Activated naive CD8-positive, alpha-beta T cell treated with anti-CD3 and anti-CD28 coated beads, Interleukin-2, amount 10 ng/mL, durations not matched to agents 7 days and 5 days (primary cell): ENCODE measurements at regions not wholly inside any gene's neighbourhood (a gene's known extent, or its start where the extent isn't known, plus 50 kb on each side); places are given as distances from the start of the nearest gene placed in this dataset.
"Not testable (repeated sequence)": the region's sequence is repeated elsewhere in the genome, so short reads cannot be mapped to it uniquely, and the experiment has no call there.

Source experiments
- ATAC-seq: fragments of 150-1000 bp; cut with Tn5 transposase; one replicate; pipeline ENCODE4 v1.10.0; 2021; ENCODE audit warnings: low read depth, moderate library complexity
- POLR2A ChIA-PET: fragments of 350-600 bp; sonication (Branson Sonifier 250); formaldehyde crosslinking; loops from one replicate; lab custom pipeline; 2021; ENCODE audit warnings: antibody characterized with exemption; lab: Charles Lee
- DNase-seq: peaks from one replicate; pipeline ENCODE4 v3.0.0; 2021
- H3K27ac Mint-ChIP-seq: one replicate; pipeline ENCODE4 v1.8.0; 2022; ENCODE audit warnings: mild to moderate bottlenecking, mixed read lengths
- H3K27me3 Mint-ChIP-seq: one replicate; pipeline ENCODE4 v1.8.0; 2022; ENCODE audit warnings: mild to moderate bottlenecking, moderate library complexity, mixed read lengths
- H3K36me3 Mint-ChIP-seq: one replicate; pipeline ENCODE4 v1.8.0; 2021; ENCODE audit warnings: mild to moderate bottlenecking, mixed read lengths
- H3K4me1 Mint-ChIP-seq: one replicate; pipeline ENCODE4 v1.8.0; 2021; ENCODE audit warnings: mixed read lengths
- H3K4me3 Mint-ChIP-seq: one replicate; pipeline ENCODE4 v1.8.0; 2022; ENCODE audit warnings: mild to moderate bottlenecking, moderate library complexity, mixed read lengths
- H3K9me3 Mint-ChIP-seq: one replicate; pipeline ENCODE4 v1.8.0; 2021; ENCODE audit warnings: mixed read lengths

- H3K4me3 Mint-ChIP-seq = no peak overlapping the region
- ATAC-seq (no peak), DNase-seq (no peak)
- H3K27me3 Mint-ChIP-seq = no peaks in the 10 kb centered on the region
- peaks cover 7% of the 10 kb centered on the region for H3K36me3 Mint-ChIP-seq
- POLR2A ChIA-PET = interaction anchor here (0.6 kb wide), 1 partner anchor 11 kb away, joined by 3 read pairs; no protein-coding TSS in a partner anchor
- no peak overlapping the region for H3K27ac Mint-ChIP-seq
- H3K9me3 Mint-ChIP-seq = peaks cover 10% of the 10 kb centered on the region
- peaks cover 10% of the 10 kb centered on the region for H3K4me1 Mint-ChIP-seq
Observed at GRCh38 chr5:74971947-74972460, 80.4 kb downstream of the GCNT4 start.

- not testable (repeated sequence) for H3K36me3 Mint-ChIP-seq, H3K27me3 Mint-ChIP-seq
Observed at GRCh38 chr5:74970891-74971290, 81.5 kb downstream of the GCNT4 start.

GRCh38 chr5:74969726-74970125 is 82.6 kb downstream of the GCNT4 start:
- no peaks in the 10 kb centered on the region for H3K36me3 Mint-ChIP-seq
- H3K27me3 Mint-ChIP-seq = peaks cover 4% of the 10 kb centered on the region
- no peak overlapping the region for H3K27ac Mint-ChIP-seq
- peaks cover 6% of the 10 kb centered on the region for H3K4me1 Mint-ChIP-seq
- POLR2A ChIA-PET = interaction anchor here (0.7 kb wide), 1 partner anchor 330 kb away, joined by 6 read pairs; no protein-coding TSS in a partner anchor
- no peak for DNase-seq
- H3K9me3 Mint-ChIP-seq = no peaks in the 10 kb centered on the region
- H3K4me3 Mint-ChIP-seq = no peak overlapping the region
- no peak for ATAC-seq

More at GRCh38 chr5:74970891-74971290, 81.5 kb downstream of the GCNT4 start:
- H3K9me3 Mint-ChIP-seq, POLR2A ChIA-PET, H3K4me3 Mint-ChIP-seq, ATAC-seq, DNase-seq, H3K4me1 Mint-ChIP-seq, H3K27ac Mint-ChIP-seq: not testable (repeated sequence)

GRCh38 chr5:74966141-74967026 is 86.0 kb downstream of the GCNT4 start:
- H3K4me1 Mint-ChIP-seq = no peaks in the 10 kb centered on the region
- no peaks in the 10 kb centered on the region for H3K36me3 Mint-ChIP-seq
- peaks cover 16% of the 10 kb centered on the region for H3K27me3 Mint-ChIP-seq
- H3K9me3 Mint-ChIP-seq = no peaks in the 10 kb centered on the region
- no peak overlapping the region for H3K4me3 Mint-ChIP-seq
- H3K27ac Mint-ChIP-seq = no peak overlapping the region
- ATAC-seq (no peak), DNase-seq (no peak)
- POLR2A ChIA-PET = no interaction called here

GRCh38 chr5:74963407-74963806 is 89.0 kb downstream of the GCNT4 start:
- H3K4me3 Mint-ChIP-seq = no peak overlapping the region
- H3K27me3 Mint-ChIP-seq = peaks cover 18% of the 10 kb centered on the region
- ATAC-seq = no peak
- no peaks in the 10 kb centered on the region for H3K36me3 Mint-ChIP-seq
- no peaks in the 10 kb centered on the region for H3K9me3 Mint-ChIP-seq
- POLR2A ChIA-PET = no interaction called here
- no peaks in the 10 kb centered on the region for H3K4me1 Mint-ChIP-seq
- no peak for DNase-seq
- no peak overlapping the region for H3K27ac Mint-ChIP-seq

- Mint-ChIP-seq H3K36me3 (no peaks in the 10 kb centered on the region), H3K9me3 (no peaks in the 10 kb centered on the region), H3K27ac (no peak overlapping the region), H3K4me1 (peaks cover 1% of the 10 kb centered on the region), H3K4me3 (no peak overlapping the region), H3K27me3 (peaks cover 8% of the 10 kb centered on the region)
- POLR2A ChIA-PET = no interaction called here
- ATAC-seq = no peak
- DNase-seq = no peak
Observed at GRCh38 chr5:74957906-74958305, 91.7 kb upstream of the FAM169A start.

- Mint-ChIP-seq H3K4me3 (no peak overlapping the region), H3K27me3 (peaks cover 10% of the 10 kb centered on the region), H3K27ac (no peak overlapping the region), H3K4me1 (peaks cover 1% of the 10 kb centered on the region), H3K9me3 (no peaks in the 10 kb centered on the region), H3K36me3 (no peaks in the 10 kb centered on the region)
- DNase-seq = no peak
- no peak for ATAC-seq
- POLR2A ChIA-PET = no interaction called here
Observed at GRCh38 chr5:74957029-74957784, 91.0 kb upstream of the FAM169A start.

- ATAC-seq = no peak
- Mint-ChIP-seq H3K9me3 (no peaks in the 10 kb centered on the region), H3K27ac (no peak overlapping the region), H3K36me3 (no peaks in the 10 kb centered on the region), H3K27me3 (peaks cover 6% of the 10 kb centered on the region), H3K4me1 (peaks cover 1% of the 10 kb centered on the region), H3K4me3 (no peak overlapping the region)
- POLR2A ChIA-PET = no interaction called here
- DNase-seq = no peak
Observed at GRCh38 chr5:74956278-74956677, 90.1 kb upstream of the FAM169A start.

- ATAC-seq = no peak
- Mint-ChIP-seq H3K27ac (no peak overlapping the region), H3K9me3 (no peaks in the 10 kb centered on the region), H3K27me3 (peaks cover 5% of the 10 kb centered on the region), H3K36me3 (no peaks in the 10 kb centered on the region), H3K4me1 (peaks cover 1% of the 10 kb centered on the region), H3K4me3 (no peak overlapping the region)
- POLR2A ChIA-PET = no interaction called here
- DNase-seq = no peak
Observed at GRCh38 chr5:74954919-74955318, 88.7 kb upstream of the FAM169A start.

GRCh38 chr5:74953937-74954720 is 87.9 kb upstream of the FAM169A start:
- Mint-ChIP-seq H3K4me3 (no peak overlapping the region), H3K9me3 (no peaks in the 10 kb centered on the region), H3K36me3 (no peaks in the 10 kb centered on the region), H3K4me1 (peaks cover 1% of the 10 kb centered on the region), H3K27me3 (peaks cover 8% of the 10 kb centered on the region), H3K27ac (no peak overlapping the region)
- DNase-seq (no peak), ATAC-seq (no peak)
- POLR2A ChIA-PET = no interaction called here

GRCh38 chr5:74953554-74953936 is 87.4 kb upstream of the FAM169A start:
- Mint-ChIP-seq H3K27me3 (peaks cover 8% of the 10 kb centered on the region), H3K9me3 (no peaks in the 10 kb centered on the region), H3K27ac (no peak overlapping the region), H3K36me3 (no peaks in the 10 kb centered on the region), H3K4me3 (no peak overlapping the region), H3K4me1 (peaks cover 1% of the 10 kb centered on the region)
- POLR2A ChIA-PET = no interaction called here
- DNase-seq (no peak), ATAC-seq (no peak)

- Mint-ChIP-seq H3K27me3 (peaks cover 12% of the 10 kb centered on the region), H3K27ac (no peak overlapping the region)
- no peak for ATAC-seq
Observed at GRCh38 chr5:74952406-74952805, 86.2 kb upstream of the FAM169A start.

GRCh38 chr5:74951865-74952264 is 85.7 kb upstream of the FAM169A start:
- Mint-ChIP-seq H3K4me1 (peaks cover 1% of the 10 kb centered on the region), H3K36me3 (no peaks in the 10 kb centered on the region), H3K9me3 (no peaks in the 10 kb centered on the region), H3K27me3 (peaks cover 14% of the 10 kb centered on the region), H3K27ac (no peak overlapping the region), H3K4me3 (no peak overlapping the region)
- POLR2A ChIA-PET = no interaction called here
- no peak for DNase-seq
- ATAC-seq = no peak

More at GRCh38 chr5:74952406-74952805, 86.2 kb upstream of the FAM169A start:
- POLR2A ChIA-PET = no interaction called here
- no peak overlapping the region for H3K4me3 Mint-ChIP-seq
- peaks cover 1% of the 10 kb centered on the region for H3K4me1 Mint-ChIP-seq
- DNase-seq = no peak
- no peaks in the 10 kb centered on the region for H3K9me3 Mint-ChIP-seq
- no peaks in the 10 kb centered on the region for H3K36me3 Mint-ChIP-seq
